ENCODE measurements at regions not wholly inside any gene's neighbourhood (a gene's known extent, or its start where the extent isn't known, plus 50 kb on each side); places are given as distances from the start of the nearest gene placed in this dataset.
"Not testable (repeated sequence)": the region's sequence is repeated elsewhere in the genome, so short reads cannot be mapped to it uniquely, and the experiment has no call there.

GRCh38 chr9:74172874-74173273, 324.3 kb upstream of the RORB start:
- Histone ChIP-seq H3K36me3 (ENCODE audit: control insufficient read depth, insufficient read depth, low read length) (no peaks in the 10 kb centered on the region), H3K27me3 (replicated peaks; ENCODE audit: control insufficient read depth, insufficient read depth, low read length) (no peaks in the 10 kb centered on the region), H3K4me3 (replicated peaks; ENCODE audit: low read depth, low read length) (no peak overlapping the region)
- no peak for TF ChIP-seq CTCF (IDR thresholded peaks at IDR 0.05; ENCODE audit: insufficient read depth, low read length, poor library complexity, severe bottlenecking)
- DNase-seq (ENCODE audit: extremely low read depth, insufficient read length) = no peak

GRCh38 chr9:74173284-74173683, 323.9 kb upstream of the RORB start:
- Histone ChIP-seq H3K36me3 (ENCODE audit: control insufficient read depth, insufficient read depth, low read length) (no peaks in the 10 kb centered on the region), H3K4me3 (replicated peaks; ENCODE audit: low read depth, low read length) (no peak overlapping the region), H3K27me3 (replicated peaks; ENCODE audit: control insufficient read depth, insufficient read depth, low read length) (no peaks in the 10 kb centered on the region)
- TF ChIP-seq CTCF (IDR thresholded peaks at IDR 0.05; ENCODE audit: insufficient read depth, low read length, poor library complexity, severe bottlenecking) = no peak
- no peak for DNase-seq (ENCODE audit: extremely low read depth, insufficient read length)

- not testable (repeated sequence) for H3K36me3 ChIP-seq (ENCODE audit: control insufficient read depth, insufficient read depth, low read length); DNase-seq (ENCODE audit: extremely low read depth, insufficient read length); H3K27me3 ChIP-seq (replicated peaks; ENCODE audit: control insufficient read depth, insufficient read depth, low read length); H3K4me3 ChIP-seq (replicated peaks; ENCODE audit: low read depth, low read length)
These were observed 299.4 kb upstream of the RORB start for GRCh38 chr9:74197771-74198170.

- no peak for DNase-seq (ENCODE audit: extremely low read depth, insufficient read length)
- TF ChIP-seq CTCF (IDR thresholded peaks at IDR 0.05; ENCODE audit: insufficient read depth, low read length, poor library complexity, severe bottlenecking) = no peak
- no peaks in the 10 kb centered on the region for H3K27me3 ChIP-seq (replicated peaks; ENCODE audit: control insufficient read depth, insufficient read depth, low read length)
- no peaks in the 10 kb centered on the region for H3K36me3 ChIP-seq (ENCODE audit: control insufficient read depth, insufficient read depth, low read length)
- H3K4me3 ChIP-seq (replicated peaks; ENCODE audit: low read depth, low read length) = no peak overlapping the region
These were observed 292.1 kb upstream of the RORB start for GRCh38 chr9:74205056-74205455.

GRCh38 chr9:74218385-74219063, 278.6 kb upstream of the RORB start:
- Histone ChIP-seq H3K27me3 (replicated peaks; ENCODE audit: control insufficient read depth, insufficient read depth, low read length) (no peaks in the 10 kb centered on the region), H3K4me3 (replicated peaks; ENCODE audit: low read depth, low read length) (no peak overlapping the region), H3K36me3 (ENCODE audit: control insufficient read depth, insufficient read depth, low read length) (no peaks in the 10 kb centered on the region)
- TF ChIP-seq CTCF (IDR thresholded peaks at IDR 0.05; ENCODE audit: insufficient read depth, low read length, poor library complexity, severe bottlenecking) = no peak
- no peak for DNase-seq (ENCODE audit: extremely low read depth, insufficient read length)

GRCh38 chr9:74220327-74220726, 276.8 kb upstream of the RORB start:
- no peak for DNase-seq (ENCODE audit: extremely low read depth, insufficient read length)
- TF ChIP-seq CTCF (IDR thresholded peaks at IDR 0.05; ENCODE audit: insufficient read depth, low read length, poor library complexity, severe bottlenecking) = no peak
- no peaks in the 10 kb centered on the region for H3K36me3 ChIP-seq (ENCODE audit: control insufficient read depth, insufficient read depth, low read length)
- no peak overlapping the region for H3K4me3 ChIP-seq (replicated peaks; ENCODE audit: low read depth, low read length)
- no peaks in the 10 kb centered on the region for H3K27me3 ChIP-seq (replicated peaks; ENCODE audit: control insufficient read depth, insufficient read depth, low read length)

Data from GM06990 (cell line).